GM12872 (cell line): ENCODE measurements at regions not wholly inside any gene's neighbourhood (a gene's known extent, or its start where the extent isn't known, plus 50 kb on each side); places are given as distances from the start of the nearest gene placed in this dataset.

Experiments
- TF ChIP-seq, protein P1 (sequence below): IDR thresholded peaks from 3 replicates; pipeline ENCODE4 v1.5.1; 2011; ENCODE audit warnings: low read depth, mild to moderate bottlenecking, low read length, moderate library complexity; ENCODE audit not compliant: insufficient read depth

- TF ChIP-seq, protein P1, sequence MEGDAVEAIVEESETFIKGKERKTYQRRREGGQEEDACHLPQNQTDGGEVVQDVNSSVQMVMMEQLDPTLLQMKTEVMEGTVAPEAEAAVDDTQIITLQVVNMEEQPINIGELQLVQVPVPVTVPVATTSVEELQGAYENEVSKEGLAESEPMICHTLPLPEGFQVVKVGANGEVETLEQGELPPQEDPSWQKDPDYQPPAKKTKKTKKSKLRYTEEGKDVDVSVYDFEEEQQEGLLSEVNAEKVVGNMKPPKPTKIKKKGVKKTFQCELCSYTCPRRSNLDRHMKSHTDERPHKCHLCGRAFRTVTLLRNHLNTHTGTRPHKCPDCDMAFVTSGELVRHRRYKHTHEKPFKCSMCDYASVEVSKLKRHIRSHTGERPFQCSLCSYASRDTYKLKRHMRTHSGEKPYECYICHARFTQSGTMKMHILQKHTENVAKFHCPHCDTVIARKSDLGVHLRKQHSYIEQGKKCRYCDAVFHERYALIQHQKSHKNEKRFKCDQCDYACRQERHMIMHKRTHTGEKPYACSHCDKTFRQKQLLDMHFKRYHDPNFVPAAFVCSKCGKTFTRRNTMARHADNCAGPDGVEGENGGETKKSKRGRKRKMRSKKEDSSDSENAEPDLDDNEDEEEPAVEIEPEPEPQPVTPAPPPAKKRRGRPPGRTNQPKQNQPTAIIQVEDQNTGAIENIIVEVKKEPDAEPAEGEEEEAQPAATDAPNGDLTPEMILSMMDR = no peak
Measured at GRCh38 chr5:27769748-27770402, 731.5 kb upstream of the CDH9 start.

DNA sequence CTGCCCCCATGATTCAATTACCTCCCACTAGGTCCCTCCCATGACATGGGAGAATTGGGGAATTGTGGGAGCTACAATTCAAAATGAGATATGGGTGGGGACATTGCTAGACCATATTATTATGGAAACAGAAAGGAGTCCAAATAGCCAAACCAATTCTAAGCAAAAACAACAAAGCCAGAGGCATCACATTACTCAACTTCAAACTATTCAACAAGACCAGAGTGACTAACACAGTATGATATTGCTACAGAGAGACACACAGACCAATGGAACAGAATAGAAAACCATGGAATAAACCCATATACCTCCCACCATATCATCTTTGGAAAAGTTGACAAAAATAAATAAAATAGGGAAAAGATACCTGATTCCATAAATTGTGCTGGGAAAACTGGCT lies 710.5 kb upstream of the CDH9 start:
- TF ChIP-seq, protein P1 = no peak

DNA sequence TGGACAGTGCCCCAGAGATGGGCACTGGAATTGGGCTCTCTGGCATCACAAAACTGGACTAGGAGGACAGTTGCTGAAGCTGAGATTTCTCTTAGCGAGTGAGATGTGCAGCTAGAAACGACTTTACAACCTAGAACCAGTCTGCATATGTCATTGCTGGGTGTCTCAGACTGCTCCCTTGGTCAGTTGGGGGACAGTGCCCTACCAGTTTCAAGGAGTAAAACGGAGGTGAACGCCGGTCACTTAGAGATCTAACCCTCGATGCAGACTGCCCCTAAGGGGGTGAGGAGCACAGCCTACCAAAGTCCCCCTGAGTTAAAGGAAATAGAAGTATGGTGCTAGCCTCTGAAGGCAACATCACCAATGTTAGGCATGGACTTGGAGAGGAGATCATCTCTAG lies 704.4 kb upstream of the CDH9 start:
- TF ChIP-seq, protein P1 = no peak

DNA sequence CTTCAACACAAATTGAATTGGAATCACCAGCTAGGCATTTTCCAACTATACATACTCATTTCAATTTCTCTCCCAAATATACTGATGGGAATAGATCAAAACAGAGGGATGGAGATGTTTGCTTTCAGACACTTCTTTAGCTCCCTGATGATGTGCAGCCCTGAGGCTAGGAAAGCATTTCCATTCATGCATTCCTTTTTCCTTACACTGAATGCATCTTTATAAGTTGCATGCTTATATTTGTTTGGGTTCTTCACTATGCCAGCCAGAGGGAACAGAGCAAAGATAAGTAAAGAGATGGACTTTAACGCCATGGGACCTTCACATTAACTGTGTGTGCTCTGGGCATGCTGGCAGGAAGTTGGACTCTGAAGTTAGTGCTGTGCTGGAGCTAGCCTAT lies 696.5 kb upstream of the CDH9 start:
- TF ChIP-seq, protein P1 = no peak

- TF ChIP-seq, protein P1 = no peak
Measured at GRCh38 chr5:27733237-27733636, 694.9 kb upstream of the CDH9 start.

DNA sequence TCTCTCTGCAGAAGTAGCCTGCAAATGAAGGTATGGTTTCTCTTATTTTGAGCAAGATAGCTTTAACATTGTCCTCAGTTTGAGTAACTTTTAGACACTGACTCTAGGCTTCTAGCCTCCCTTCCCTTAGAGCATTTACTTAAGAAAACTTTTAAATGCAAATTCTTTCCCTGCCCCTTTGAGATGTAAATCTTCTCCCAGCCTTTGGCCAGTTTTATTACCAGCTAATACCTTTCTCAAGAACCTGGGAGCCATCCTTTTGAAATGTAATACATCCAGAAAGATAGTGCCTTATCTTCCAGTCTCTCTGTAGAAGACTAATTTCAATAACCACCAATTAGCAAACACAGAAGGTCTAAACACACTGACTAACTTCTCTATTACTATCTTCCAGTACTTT lies 688.9 kb upstream of the CDH9 start:
- TF ChIP-seq, protein P1 = no peak

- TF ChIP-seq, protein P1 = no peak
Measured at GRCh38 chr5:27722337-27722736, 684.0 kb upstream of the CDH9 start.
